Fibroblast of skin of back (primary cell): ENCODE measurements at regions not wholly inside any gene's neighbourhood (a gene's known extent, or its start where the extent isn't known, plus 50 kb on each side); places are given as distances from the start of the nearest gene placed in this dataset.
A peak's percentile ranks its signal among the peaks of the same experiment; 100 is the strongest.

ENCODE experiments used
- DNase-seq: peaks from one replicate; pipeline ENCODE4 v3.0.0-alpha.2; 2013

DNA sequence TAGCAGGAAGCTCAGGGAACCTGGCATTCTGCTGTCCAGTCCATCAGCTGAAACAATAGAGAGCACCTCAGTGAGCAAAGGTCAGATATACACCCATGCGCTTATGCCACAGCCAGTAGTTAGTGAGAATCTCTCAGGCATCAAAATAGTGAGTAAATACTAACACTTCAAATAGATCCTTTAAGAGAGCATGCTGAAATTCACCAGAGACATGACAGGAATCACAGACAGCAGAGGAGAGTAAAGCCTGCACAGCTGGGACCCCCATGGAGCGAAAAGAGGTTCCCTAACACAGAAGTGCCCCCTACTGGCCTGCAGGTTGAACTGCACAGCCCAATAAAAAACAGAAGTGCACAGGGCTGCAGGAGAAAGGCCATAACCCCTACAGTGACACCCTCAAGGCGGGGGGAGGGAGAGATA, 57.6 kb upstream of the ANTXRL start:
- DNase-seq, result peak; percentile 5

DNA sequence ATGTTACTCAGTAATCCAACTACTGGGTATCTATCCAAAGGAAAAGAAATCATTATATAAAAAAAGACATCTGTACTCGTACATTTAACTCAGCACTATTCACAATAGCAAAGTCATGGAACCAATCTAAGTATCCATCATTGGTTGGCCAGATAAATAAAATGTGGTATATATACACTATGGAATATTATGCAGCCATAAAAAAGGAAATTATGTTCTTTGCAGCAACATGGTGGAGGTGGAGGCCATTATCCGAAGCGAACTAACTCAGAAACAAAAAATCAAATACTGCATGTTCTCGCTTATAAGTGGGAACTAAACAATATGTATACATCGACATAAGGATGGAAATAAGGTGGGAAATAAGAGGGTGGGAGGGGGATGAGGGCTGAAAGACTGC, 56.2 kb upstream of the ANTXRL start:
- no peak for DNase-seq

DNA sequence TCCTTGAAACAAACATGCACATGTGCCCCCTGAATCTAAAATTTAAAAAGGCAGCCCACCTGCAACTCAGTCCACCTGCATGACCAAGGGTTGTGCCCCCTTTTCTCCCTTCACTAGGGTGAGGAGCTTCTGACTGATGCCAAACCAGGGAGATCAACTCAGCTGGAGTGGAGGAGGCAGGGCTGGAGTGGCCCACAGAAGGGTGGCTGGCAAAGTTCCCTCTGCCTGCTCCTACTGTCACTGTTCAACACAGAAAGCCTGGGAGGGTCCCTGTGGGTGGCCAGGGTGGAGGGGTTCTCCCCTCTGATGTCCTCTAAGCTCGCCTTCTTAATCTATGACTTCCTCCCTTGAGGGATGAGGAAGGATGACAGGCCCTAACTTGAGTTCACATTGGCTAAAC, 55.7 kb upstream of the ANTXRL start:
- DNase-seq, result no peak

DNA sequence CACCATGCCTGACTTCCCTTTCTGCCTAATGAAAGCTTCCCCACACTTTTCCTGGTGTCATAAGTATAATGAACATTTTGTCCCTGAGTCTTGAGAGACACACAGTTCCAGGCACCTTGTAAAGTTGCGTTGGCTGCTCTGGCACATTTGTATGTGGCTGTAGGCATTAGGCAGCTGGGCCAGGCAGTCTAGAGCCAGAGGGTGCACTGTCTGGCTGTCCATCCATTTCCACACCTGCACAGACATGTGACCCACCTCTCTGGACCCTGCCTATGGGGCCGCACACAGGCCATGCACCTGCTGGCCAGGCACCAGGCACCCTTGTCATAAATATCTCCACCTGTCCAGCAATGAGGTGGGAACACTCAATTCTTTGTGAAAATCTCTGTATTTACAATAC, 54.7 kb upstream of the ANTXRL start:
- DNase-seq, result no peak

DNA sequence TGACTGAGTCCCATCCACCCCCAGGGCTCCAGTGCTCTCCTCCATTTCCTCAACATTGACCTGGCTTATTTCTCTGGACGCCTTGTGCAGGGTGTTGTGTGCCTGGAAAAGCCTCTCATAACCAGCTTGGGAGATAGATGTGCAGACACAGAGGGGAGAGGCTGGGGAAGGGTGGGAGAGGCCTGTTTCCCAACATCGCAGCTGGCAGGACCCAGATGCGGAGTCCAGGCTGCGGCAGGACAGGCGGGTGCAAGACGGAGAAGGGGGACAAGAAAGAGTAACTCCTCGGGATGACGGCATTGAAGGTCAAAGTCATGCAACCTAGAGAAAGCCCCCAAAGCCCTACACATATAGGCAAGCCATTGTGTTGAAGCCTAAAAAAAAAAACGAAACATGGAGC, 54.1 kb upstream of the ANTXRL start:
- no peak for DNase-seq

DNA sequence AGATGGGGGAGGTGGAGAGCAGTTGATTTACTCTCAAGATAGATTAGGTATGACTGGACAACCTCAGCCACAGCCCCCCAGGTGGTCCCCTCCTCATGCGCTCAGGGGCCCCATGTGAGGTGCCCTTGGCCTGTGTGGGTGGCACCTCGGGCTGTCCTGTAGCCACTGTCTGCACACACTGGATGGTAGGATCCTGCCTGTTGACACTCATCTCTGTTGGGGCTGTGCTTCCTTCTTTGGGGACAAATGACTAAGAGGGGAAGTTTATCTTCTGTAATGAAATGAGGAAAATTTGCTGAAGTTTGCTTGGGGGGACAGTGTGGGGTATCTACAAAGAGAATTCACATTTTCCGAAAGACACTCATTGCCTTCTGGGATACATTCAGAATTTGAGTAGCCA, 53.6 kb upstream of the ANTXRL start:
- no peak for DNase-seq

DNA sequence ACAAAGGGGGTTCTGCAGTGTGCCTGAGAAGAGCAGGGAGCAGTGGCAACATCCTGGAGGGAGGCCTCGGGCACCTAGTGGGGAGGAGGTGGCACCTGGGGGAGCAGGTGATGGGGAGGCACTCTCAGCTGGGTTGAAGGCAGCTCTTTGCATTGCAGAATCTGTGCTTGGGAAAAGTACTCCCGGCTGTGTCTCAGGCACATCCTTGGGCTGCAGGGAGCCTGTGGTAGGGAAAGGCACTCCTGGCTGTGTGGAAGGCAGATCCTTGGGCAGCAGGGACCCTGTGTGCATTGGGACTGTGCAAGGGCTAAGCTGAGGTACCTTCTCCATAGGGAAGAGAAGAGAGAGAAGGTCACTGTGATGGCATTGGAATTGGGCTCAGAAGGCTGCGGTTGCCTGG, 52.8 kb upstream of the ANTXRL start:
- no peak for DNase-seq

DNA sequence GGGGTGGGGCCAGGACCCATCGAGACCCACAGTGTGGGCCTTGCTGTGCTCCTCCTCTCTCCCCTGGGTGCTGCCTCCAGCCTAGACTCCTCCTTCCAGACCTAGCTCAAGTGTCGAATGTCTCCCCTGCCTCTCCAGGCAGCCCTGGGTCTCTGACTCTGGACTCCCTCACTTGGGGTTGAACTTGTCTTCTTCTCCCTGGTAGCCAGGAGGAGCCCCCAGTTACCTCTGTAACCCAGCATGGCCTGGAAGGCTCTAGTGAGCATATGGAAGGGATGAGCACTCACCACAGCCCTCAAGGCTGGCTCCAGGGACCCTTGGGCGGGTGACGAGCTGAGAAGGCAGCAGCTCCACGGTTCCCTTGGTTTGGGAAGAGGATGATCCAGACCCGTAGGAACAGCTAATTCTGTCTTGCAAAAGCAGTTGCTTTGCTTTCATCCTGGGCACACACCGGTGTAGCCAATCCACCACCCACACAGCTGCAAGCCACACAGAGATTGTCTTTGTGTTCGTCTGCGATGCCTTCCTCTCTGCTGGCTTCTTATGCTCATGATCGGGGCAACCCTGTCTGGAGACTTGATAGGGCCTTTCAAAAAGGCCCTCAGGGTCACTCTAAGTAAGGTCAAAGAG, 52.3 kb upstream of the ANTXRL start:
- no peak for DNase-seq

DNA sequence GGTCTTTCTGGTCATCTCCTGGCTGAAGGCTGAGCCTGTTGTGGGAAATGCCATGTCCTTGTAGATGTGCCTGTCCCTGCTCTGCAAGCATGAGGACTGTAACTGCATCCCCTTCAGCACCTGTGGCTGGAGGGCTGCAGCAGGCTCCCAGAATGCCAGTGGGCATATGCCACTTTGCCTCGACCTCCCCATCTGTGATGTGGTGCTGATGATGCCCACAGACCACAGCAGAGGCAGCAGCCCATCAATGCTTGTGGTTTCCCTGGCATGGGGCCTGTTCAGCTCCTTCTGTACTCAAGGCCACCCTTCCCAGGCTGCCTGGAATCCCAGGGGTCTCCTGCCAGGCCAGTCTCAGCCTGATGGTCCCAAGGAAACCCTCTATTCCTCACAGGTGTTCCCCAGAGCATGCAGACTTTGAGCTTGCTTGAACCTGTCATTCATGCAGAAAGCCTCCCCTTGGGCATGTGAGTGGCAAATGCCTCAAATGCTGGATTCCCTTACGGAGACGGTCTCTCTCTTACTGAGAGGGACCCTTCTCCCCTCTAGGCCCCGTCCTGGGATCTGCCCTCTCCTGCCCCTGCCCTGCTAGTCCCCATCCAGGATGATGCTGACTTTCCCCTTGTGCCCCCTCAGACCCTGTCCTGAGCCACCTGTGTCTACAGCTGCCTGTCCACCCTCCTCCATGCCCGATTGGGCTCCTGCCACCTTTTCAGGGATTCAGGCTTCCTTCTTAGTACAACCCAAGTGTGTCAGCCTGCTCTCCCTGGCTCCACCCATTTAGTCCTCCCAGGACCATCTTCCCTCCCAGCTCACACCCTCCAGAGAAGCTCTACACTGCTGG, 50.9 kb upstream of the ANTXRL start:
- no peak for DNase-seq

DNA sequence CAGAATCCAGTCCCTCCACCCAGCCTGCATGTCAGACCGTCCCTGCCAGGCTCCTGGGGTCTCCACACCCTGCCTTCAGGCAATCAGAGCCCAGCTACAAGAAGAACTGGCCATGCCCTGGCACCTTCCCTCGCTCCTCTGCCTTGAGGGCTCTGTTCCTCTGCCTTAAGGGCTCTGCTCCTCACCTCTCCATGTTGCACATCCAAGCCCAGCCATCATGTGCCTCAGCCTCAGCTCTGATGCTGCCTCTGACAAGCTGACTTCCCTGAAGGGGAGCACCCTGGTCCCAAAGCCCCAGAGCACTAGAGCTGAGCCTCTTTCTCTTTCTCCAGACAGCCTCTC, 50.3 kb upstream of the ANTXRL start:
- DNase-seq, result no peak

DNA sequence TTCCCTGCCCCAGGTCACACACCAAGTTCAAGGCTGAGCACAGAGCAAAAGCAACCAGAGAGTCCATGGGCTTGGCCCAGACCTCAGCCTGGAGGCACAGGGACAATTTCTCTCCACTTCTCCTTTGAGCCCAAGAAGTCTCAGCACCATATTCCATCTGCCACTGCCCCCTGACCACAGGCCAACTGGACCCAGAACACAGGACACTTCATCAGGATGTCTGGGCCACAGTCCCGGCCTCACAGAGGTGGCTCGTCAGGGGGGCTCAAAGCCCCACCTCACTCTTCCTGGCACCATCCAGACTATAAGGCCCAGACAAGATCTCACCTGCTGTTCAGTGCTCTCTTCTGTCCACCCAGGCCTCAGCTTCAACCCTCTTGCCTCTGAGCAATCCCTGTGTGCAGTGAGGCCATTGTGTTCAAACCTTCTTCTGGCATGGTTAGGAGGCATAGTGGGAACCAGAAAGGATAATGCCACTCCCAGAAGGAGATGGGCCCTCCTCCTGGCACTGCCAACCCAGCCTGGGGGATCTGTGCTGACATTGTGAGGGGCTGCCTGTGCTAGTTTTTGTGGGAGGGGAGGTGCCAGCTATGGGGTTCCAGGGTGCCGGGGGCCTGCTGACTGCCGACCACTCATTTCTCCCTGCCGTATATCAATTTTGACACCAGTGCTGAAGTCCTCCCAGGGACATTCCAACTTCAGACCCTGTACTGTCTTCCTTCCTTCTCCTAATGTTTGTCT, 49.7 kb upstream of the ANTXRL start:
- DNase-seq, result no peak
